ENCODE measurements at regions not wholly inside any gene's neighbourhood (a gene's known extent, or its start where the extent isn't known, plus 50 kb on each side); places are given as distances from the start of the nearest gene placed in this dataset.

DNA sequence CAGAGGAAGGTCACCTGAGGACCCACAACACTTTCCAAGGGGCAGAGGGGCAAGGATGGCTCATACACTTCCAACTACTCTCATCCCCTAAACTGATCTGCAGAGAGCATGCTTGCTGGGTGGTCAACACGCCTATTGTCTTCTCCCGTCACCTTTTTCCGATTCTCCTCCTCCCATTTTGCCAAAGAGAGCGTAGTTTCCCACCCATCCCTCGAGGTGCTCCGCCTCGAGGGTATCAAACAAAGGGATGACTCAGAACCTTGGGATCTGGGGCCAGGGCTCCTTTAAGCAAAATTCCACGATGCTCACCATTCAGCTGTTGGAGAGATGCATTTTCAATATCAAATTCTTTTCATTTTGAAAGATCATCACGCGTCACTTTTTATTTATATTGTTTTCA, 507.5 kb upstream of the SULF2 start:
- no peak for DNase-seq

DNA sequence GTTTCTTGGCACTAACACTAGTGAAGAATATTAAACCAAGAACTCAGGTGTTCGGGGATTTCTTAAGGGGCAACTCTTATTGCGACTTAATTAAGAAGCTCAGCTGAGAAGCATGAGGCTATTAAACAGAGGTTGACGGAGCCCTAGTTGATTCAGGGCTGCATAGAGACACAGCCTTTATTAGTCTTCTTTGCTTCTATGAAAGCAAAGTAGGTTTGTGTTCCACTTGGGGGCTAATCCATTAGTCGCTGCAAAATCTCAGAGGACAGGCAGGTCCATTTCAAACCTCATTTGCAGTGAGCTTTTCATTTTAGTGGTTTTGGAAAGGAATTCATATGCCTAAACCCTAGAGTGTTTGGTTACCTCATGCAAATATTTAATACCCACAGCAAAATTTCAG, 506.6 kb upstream of the SULF2 start:
- no peak for DNase-seq

DNA sequence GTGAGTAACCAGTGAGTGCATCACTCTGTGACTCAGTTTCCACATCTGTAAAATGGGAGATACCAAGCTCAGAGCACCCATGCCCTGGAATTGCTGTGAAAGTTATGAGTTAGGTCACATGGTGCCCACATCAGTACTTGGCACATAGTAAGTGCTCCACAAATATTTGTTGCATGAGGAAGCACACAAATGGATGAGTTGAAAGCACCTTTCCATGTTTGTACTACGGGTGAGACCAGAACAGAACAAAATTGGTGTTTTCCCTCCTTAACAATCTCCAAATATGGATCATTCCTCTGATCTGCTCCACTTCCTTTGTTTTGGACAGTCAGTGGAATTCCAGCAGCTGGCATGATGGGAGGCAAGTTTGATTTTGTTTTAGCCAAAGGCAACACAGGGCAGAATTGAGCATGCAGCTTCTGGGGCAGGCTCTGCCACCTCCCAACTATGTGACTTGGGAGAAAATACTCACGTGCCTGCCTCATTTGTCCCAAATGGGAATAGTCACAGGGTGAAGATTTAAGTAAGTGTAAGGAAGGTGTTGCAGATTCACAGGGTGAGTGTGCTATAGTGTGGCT, 503.7 kb upstream of the SULF2 start:
- no peak for DNase-seq

DNA sequence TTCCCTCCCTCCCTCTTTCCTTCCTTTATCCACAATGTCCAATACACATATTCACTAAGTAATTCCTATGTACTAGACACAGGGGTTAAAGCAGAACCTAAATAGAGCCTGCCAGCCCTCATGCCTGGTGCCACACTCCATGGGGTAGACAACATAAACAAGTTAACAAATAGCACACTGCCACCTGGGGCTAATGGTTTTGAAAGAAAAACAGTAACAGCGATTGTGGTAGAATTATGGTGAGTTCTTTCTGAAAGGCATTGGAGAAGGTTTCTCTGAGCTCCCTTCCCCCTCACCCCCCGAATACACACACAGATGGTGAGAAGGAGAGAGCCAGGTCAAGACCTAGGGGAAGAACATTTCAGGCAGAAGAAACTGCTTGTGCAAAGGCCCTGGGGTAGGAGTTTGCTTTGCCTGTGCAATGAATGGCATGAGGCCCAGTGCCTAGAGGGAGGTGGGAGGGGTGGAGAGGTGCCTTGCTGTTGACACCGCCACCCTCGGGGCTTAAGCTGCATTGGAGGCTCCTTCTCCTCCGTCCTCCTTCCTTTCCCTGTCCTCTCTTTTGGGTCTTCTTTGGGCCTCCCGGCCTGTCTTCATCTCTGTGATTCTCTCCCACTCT, 502.4 kb upstream of the SULF2 start:
- no peak for DNase-seq

DNA sequence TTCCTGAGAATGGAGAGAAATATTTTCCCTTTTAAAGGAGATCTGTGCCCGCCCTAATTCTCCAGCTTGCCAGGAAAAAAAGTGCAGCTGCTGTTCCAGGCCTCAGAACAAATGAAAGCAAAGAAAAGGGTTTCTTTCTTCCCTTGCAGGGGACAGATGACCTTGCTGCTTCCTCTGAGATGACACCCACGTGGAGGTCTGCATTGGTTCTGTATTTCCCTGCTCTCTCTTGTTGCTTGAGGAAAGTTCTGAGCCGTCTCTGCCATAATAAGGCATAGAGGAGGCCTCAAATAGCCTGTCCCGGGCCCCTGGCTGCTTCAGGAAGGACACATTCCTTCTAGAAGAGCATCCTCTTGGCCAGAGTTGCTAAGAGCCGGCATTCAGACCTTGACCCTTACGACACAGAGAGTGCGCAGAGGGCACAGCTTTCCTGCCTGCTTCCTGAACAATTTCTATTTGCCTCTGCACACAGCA, 501.8 kb upstream of the SULF2 start:
- DNase-seq, result no peak

DNA sequence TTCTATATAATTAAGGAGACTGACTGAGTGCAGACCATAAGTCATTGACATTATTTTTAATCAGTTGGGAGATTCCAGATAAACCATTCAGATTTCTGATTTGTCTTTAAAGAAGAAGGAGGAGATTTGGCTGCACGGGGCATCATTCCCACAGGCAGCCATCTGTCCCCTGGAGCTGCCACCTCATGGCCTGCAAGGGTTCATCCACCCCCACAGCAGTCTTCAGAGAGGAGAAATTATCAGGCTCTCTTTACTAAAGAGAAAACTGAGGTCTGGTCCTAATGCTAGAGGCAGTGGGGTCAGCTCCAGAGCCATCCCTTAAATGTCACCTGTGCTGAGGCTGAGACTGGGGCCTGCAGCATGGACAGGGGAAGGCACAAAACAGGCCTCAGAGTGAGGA, 501.3 kb upstream of the SULF2 start:
- no peak for DNase-seq

DNA sequence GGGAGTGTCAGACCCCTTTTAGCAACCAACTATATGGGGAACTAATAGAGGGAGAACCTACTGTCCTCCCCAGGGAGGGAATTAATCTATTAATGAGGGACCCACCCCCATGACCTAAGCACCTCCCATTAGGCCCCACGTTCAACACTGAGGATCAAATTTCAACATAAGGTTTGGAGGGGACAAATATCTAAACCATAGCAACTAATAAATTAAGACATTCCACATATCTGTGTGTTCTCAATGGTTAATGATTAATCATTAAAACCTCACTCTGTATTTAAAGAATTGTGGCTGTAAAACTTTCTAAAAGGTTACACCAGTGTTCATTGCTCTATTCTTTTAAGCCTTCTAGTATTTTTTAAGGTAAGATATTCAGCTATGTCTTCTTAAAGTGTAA, 500.4 kb upstream of the SULF2 start:
- DNase-seq, result no peak

DNA sequence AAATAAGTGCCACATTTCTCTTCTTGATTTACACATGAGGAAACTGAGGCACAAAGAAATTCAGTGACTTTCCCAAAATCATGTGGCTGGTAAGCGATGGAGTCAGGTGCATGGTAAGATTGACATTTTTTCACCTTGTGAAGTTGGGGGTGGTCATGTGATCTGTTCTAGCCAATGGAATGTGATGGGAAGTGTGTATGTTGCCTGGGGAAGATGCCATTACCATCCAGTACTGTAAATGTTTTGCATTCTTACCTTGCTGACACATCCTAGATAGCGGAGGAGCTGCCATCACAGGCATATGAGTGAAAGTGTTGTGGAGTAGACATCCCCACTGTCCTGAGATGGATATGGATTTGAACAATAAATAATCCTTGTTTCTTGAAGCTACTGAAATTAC, 499.6 kb upstream of the SULF2 start:
- DNase-seq, result no peak

DNA sequence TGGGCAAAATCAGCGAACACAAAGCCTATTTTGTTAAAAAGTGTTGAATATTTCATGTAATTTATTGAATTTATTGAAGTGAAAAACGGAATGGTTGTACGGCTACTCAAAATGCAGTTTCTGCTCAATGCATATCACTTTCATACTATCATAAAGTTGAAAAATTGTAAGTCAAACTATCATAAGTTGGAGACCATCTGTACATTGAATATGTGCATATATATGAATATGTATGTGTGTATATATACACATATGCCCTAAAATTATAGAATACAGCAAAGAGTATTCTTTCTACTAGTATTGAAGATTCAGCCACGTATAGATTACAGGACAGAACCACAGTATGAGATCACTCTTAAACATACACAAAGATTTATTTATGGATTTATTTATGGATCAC, 499.0 kb upstream of the SULF2 start:
- DNase-seq, result no peak

DNA sequence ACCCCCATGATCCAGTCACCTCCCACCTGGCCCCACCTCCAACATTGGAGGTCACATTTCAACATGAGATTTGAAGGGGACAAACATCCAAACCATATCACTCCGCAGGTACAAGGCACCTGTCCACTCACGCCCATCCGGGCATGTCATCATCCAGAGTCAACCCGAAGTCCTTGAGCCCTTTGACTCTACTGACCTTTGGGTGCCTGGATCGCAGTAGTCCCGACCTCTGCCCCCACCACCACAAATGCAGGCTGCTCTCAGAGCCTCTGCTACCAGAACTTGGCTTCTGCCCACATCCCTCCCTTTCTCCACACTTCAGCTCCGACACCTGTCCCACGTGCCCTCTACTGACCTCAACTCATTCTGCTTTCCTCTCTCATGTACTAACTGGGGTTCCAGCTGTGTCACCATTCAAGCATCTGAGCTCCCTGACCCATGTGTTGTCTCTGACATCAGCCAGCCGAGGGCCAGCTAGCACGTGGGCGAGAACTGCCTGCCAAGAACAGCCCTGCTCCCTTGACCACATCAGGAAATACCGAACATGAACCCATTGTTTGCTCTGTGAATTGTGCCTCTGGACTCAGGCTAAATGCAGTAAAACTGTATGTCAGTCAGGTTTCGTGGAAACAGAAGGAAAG, 498.3 kb upstream of the SULF2 start:
- DNase-seq, result no peak

DNA sequence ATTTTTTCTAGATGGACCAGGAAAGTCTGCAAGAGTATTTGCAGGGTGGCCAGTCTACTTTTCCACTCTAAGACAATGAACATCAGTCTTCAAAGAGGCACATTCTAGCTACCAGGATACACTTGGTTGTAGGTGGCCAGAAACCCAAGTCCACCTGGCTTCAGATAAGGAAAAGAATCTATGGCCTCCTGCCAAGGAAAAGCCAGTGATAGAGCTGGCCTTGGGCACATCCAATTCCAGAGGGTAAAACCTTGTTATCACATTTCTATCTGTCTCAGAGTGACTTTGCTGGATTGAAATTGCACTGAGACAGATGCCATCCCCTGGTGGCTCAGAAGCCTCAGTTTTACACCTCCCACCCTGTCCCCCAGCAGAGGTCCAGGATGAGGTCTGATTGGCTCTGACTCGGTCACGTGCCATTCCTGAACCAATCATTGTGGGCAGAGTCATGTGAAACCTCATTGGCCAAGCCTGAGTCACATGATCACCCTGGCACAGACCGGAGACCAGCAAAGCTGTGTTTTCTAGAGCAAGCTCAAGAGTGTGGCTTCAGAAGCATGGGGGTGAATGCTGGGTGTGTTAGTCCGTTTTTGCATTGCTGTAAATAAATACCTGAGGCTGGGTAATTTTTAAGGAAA, 497.4 kb upstream of the SULF2 start:
- no peak for DNase-seq

DNA sequence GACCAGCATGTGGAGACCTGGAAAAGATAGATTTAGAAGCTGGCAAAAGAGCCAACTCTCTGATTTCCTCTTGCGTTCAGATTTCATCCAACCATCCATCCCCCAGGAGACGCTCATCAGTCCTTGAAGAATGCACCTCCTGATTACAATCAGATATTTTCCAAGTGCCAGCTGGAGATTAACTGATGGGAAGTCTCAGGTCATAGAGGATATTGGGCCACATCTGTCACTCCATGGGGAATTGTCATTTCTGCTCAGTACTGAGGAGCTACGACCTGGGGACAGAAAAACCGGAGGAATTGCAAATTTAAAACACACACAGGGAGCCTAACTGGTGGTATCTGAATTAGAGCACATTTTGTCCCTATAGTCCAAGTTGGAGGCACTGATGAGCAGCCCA, 496.2 kb upstream of the SULF2 start:
- DNase-seq, result no peak

DNA sequence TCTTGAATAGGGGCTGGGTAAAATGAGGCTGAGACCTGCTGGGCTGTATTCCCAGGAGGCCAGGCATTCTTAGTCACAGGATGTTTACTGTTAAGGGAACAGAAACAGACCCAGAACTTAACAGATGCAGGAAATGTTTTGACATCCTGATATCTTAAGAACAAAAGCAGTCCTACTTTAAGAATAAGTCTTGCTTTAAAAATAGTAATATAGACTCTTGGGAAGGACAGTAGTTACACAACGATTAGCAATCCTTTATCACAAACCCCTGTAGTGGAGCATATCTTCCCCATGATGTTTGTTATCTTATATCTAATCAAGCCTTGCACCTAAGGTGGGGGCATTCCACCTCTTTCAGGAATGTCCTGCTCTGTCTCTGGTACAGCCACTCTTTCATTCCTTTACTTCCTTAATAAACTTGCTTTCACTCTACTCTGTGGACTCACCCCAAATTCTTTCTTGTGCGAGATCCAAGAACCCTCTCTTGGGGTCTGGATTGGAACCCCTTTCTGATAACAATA, 493.7 kb upstream of the SULF2 start:
- DNase-seq, result no peak

DNA sequence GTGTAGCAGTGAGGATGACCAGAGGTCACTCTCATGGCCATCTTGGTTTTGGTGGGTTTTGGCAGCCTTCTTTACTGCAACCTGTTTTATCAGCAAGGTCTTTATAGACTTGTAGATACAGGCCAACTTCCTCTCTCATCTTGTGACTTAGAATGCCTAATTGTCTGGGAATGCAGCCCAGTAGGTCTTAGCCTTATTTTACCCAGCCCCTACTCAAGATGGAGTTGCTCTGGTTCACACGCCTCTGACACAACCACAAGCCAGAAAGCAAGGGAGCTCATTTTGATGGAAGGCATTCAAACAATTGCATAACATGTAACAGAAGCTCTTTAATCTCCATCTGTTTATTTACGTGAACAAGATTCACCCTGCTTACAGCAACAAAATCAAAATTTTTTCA, 492.0 kb upstream of the SULF2 start:
- no peak for DNase-seq

DNA sequence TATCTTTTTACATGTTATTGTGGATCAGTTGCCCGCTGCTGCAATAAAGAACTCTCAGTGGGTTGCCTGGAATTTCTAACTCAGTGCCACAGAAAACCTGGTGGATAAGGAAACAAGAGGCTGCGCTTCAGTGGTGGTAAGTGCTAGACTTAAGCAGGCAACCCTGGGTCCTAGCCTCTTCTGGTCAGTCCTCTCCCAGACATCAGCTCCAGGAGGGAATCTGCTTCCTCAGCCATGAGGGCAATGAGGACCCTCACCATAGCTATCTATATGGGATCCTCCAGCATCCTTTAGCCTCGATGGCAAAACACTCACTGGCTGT, 490.7 kb upstream of the SULF2 start:
- no peak for DNase-seq

DNA sequence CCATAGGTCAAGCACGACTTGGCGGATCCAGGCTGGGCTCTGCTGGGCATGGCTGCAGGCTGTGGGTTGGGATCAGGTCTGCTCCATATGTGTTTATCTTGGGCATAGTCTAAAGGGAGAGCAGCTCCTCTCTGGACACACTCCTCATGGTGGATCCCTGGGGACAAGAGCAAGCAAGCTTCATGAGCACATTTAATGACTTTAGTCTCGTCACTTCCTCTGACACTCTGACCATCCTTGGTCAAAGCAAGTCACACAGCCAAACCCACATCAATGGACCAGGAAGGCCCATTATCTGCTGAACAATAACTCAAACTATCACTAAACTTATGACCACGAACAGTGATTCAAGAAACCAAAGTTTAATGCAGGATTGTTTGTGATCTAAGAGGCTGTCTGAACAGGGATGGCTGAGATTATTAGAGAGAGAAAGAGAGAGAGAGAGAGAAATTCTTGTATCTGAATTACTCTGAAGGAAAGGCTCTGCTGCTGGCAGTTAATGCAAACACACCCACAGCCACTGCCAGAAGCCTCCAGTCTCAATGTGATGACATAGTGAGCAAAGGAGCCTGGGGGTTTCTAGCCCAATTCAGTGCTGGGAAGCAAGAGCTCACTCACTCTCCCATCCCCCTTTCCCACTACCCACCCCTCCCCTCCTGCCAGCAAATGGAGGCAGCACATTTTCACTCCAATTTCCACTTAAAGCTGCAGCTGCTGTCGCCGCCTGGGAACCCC, 490.2 kb upstream of the SULF2 start:
- DNase-seq, result no peak

DNA sequence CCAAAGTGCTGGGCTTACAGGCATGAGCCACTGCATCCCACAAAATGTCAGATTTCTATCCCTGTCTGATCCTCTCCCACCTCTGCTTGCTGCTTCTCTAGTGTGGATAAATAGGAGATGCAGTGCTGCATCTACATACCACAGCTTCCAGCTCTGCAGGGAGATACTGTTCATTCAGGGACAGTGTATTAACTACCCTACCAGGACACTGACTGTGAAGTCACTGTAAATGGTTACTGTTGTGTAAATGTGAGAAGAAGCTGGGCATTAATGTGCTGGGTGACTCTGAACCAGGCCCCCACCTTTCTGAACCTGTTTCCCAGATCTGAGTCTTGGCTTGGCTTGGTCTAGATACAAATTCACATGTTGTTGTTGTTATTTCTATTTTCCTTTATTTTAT, 488.6 kb upstream of the SULF2 start:
- no peak for DNase-seq

DNA sequence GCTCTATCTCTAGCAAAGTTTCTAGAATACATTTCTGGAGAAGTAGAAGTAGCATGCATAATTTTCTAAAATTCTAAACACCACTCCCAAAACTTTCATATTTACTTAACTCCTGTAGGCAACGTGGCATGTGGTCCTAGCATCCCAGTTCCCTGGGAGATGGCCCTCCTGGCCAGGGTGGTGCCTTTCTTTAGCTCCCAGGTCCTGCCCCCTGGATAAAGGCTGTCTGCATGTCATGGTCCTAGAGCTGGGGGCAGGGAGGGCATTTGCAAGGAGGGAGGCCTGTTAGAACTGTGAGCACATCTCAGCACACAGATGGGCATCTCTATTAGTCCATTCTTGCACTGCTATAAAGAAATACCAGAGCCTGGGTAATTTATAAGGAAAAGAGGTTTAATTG, 485.6 kb upstream of the SULF2 start:
- DNase-seq, result no peak

DNA sequence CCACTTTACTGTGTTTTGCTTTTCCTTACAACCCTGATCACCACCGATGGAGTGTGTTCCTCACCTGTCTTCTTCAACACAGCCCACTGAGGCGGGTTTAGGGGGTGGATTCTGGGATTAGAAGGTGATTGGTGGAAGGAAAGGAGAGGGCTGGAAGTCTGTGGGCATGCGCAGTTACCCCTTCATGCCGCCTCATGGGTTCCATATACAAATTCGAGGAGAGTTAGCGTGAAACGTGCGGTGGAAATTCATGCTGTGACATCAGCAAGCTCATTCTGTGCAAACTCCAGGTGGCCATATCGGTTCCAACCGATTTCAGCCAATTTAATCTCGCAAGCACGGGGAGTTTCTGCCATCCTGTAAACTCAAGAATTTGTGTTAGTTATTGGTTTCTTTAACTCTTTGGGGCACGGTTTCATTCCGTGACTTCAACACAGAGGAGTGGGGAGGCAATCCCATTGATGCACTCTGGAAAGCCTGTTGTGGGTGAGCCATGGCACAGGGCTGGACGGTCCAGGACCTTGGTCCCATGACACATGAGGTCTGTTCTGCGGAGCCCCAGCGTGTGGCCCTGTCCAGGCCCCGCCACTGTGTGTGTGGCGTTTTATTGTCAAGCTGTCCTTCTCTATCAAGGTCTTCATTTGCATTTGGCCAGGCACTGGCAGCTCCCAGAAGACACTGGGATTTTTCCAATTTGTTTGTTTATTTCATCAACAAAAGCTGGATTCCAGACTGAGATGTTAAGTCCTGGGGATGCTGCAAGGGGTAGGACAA, 482.8 kb upstream of the SULF2 start:
- no peak for DNase-seq

DNA sequence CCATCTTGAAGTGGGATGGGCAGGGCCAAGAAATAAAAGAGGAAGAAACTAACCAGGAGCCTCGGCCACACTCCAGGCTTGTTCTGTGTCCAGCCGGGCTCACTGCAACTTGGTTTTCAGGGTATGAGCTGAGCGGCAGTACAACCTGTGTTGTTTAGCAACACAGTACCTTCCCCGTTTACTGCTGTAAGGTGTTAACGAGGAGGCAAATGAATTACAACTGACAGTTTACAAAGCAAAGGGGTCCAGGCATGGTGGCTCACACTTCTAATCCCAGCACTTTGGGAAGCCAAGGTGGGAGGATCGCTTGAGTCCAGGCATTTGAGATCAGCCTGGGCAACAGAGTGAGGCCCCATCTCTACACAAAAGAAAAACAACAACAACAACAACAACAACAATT, 481.3 kb upstream of the SULF2 start:
- no peak for DNase-seq

DNA sequence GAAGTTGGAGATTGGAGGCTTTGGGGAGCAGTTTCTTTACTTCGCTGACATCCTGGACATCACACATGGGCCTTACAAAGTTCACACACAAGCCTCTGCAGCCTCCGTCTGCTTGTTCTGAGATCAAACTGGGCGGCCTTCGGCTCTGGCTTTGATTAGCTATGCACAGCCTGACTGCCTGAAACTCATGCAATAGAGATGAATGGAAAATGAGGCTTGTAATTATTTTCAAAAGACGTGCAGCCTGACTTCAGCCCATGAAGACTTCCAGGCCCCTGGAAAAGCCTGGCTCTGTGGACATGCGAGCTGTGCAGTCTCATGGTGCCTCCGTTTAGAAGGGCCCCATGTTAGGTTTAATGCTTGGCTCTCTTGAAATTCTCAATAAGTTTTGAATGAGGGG, 480.5 kb upstream of the SULF2 start:
- no peak for DNase-seq

DNA sequence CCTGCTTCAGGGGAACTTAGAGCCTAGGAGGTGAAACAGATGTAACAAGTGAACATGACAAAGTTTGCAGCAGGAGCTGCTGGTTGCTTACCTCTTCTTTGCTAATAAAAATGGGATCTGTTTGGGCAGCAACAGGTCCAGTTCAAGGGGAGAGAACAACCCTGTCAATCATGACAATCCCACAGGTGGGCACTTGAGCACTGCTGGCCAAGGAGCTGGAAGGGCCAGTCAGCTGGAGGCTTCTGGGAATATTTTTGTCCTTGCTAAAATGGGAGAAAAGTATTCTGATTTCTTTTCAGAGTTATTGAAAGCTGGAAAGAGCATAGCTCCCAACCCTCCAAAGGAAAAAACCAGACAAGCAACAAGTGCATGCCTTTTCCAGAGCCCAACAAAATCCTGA, 477.7 kb upstream of the SULF2 start:
- no peak for DNase-seq

DNA sequence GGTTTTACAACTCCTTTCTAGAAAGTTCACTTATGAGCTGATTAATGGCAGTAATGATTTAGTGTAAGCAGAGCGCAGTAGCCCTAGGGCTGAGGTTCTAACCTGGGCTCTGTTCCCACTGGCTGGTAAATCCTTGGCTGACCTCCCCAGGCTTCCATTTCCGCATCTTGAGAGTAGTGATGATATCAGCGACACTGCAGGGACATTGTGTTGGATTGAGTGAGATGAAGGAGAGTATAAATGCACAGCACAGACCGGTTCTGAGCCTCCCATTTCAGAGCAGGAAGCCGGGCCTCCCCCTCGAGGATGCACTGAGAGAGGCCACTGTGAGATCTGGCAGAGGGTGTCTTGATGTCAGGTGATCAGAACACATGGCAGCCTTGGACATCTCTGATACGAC, 477.2 kb upstream of the SULF2 start:
- DNase-seq, result no peak

Data from activated CD4-positive, alpha-beta T cell treated with anti-CD3 and anti-CD28 coated beads, Interleukin-2, amount 50 U/mL, for 16 hours (primary cell).